ENCODE measurements at regions not wholly inside any gene's neighbourhood (a gene's known extent, or its start where the extent isn't known, plus 50 kb on each side); places are given as distances from the start of the nearest gene placed in this dataset.

GRCh38 chr3:167160781-167161180, 219.3 kb downstream of the ZBBX start:
- CTCF ChIA-PET = no interaction called here
- no peak overlapping the region for H3K4me3 ChIP-seq (ENCODE audit: low read length)
- intact Hi-C loops (cut with micrococcal nuclease) = no loop called here
- H3K4me2 ChIP-seq (ENCODE audit: low read length) = no peak overlapping the region
- H2AFZ ChIP-seq (ENCODE audit: low read length) = no peak overlapping the region
- peaks cover 16% of the 10 kb centered on the region for H3K9me3 ChIP-seq (ENCODE audit: low read length)
- H3K27me3 ChIP-seq (ENCODE audit: low read length) = no peaks in the 10 kb centered on the region
- no peaks in the 10 kb centered on the region for H3K9me2 ChIP-seq (replicated peaks; ENCODE audit: low read length)
- TF ChIP-seq EZH2phosphoT487 (IDR thresholded peaks at IDR 0.05; ENCODE audit: borderline replicate concordance, low read length) = no peak
- no peak for TF ChIP-seq EZH2 (IDR thresholded peaks at IDR 0.05; ENCODE audit: low read length, unreplicated experiment)
- TF ChIP-seq CTCF (conservative IDR thresholded peaks at IDR 0.05; ENCODE audit: low read depth, low read length) = no peak
- no peak for DNase-seq
- no peaks in the 10 kb centered on the region for H4K20me1 ChIP-seq (ENCODE audit: low read length)
- no peak overlapping the region for H3K9ac ChIP-seq (ENCODE audit: low read length)
- no peaks in the 10 kb centered on the region for H3K79me2 ChIP-seq (ENCODE audit: low read length)
- H3K27ac ChIP-seq (ENCODE audit: low read length) = no peak overlapping the region
- H3K4me1 ChIP-seq (ENCODE audit: insufficient read depth, low read length) = no peaks in the 10 kb centered on the region
- POLR2A ChIA-PET (ENCODE audit: unreplicated experiment) = no interaction called here
- ATAC-seq = no peak
- no peaks in the 10 kb centered on the region; the same call in 1 of the 2 replicates for H3K36me3 ChIP-seq (ENCODE audit: low read depth, low read length)
- no TSS peak for BruUV-seq (replicated peaks)
- no peaks in the 10 kb centered on the region for H3F3A ChIP-seq (ENCODE audit: low read length, unreplicated experiment)

- H3K9ac ChIP-seq (ENCODE audit: low read length) = no peak overlapping the region
- ATAC-seq (no peak), DNase-seq (no peak)
- H3K79me2 ChIP-seq (ENCODE audit: low read length) = no peaks in the 10 kb centered on the region
- no peaks in the 10 kb centered on the region for H3K4me1 ChIP-seq (ENCODE audit: insufficient read depth, low read length)
- H3K4me3 ChIP-seq (ENCODE audit: low read length) = no peak overlapping the region
- no peaks in the 10 kb centered on the region; the same call in 1 of the 2 replicates for H3K36me3 ChIP-seq (ENCODE audit: low read depth, low read length)
- no peaks in the 10 kb centered on the region for H3F3A ChIP-seq (ENCODE audit: low read length, unreplicated experiment)
- TF ChIP-seq EZH2 (IDR thresholded peaks at IDR 0.05; ENCODE audit: low read length, unreplicated experiment) = no peak
- TF ChIP-seq EZH2phosphoT487 (IDR thresholded peaks at IDR 0.05; ENCODE audit: borderline replicate concordance, low read length) = no peak
- no peak for TF ChIP-seq CTCF (conservative IDR thresholded peaks at IDR 0.05; ENCODE audit: low read depth, low read length)
- no TSS peak for BruUV-seq (replicated peaks)
- peaks cover 11% of the 10 kb centered on the region for H3K9me3 ChIP-seq (ENCODE audit: low read length)
- no peaks in the 10 kb centered on the region for H3K27me3 ChIP-seq (ENCODE audit: low read length)
- H4K20me1 ChIP-seq (ENCODE audit: low read length) = no peaks in the 10 kb centered on the region
- H2AFZ ChIP-seq (ENCODE audit: low read length) = no peak overlapping the region
- H3K9me2 ChIP-seq (replicated peaks; ENCODE audit: low read length) = no peaks in the 10 kb centered on the region
- POLR2A ChIA-PET (ENCODE audit: unreplicated experiment) = no interaction called here
- intact Hi-C loops (cut with micrococcal nuclease) = loop anchor here (1.0 to 10.0 kb wide), 4 partner anchors 119 to 1138 kb away; no protein-coding TSS in a partner anchor
- CTCF ChIA-PET = no interaction called here
- H3K4me2 ChIP-seq (ENCODE audit: low read length) = no peak overlapping the region
- no peak overlapping the region for H3K27ac ChIP-seq (ENCODE audit: low read length)
Measured at GRCh38 chr3:167151636-167152035, 228.5 kb downstream of the ZBBX start.

- Histone ChIP-seq H3K36me3 (ENCODE audit: low read depth, low read length) (no peaks in the 10 kb centered on the region), H3K79me2 (ENCODE audit: low read length) (no peaks in the 10 kb centered on the region), H3K4me2 (ENCODE audit: low read length) (no peak overlapping the region), H3K9me3 (ENCODE audit: low read length) (no peaks in the 10 kb centered on the region), H3K4me1 (ENCODE audit: insufficient read depth, low read length) (no peaks in the 10 kb centered on the region), H3K27me3 (ENCODE audit: low read length) (no peaks in the 10 kb centered on the region), H3K4me3 (ENCODE audit: low read length) (no peak overlapping the region), H3K9ac (ENCODE audit: low read length) (no peak overlapping the region), H4K20me1 (ENCODE audit: low read length) (no peaks in the 10 kb centered on the region), H3F3A (ENCODE audit: low read length, unreplicated experiment) (no peaks in the 10 kb centered on the region), H3K27ac (ENCODE audit: low read length) (no peak overlapping the region), H2AFZ (ENCODE audit: low read length) (no peak overlapping the region), H3K9me2 (replicated peaks; ENCODE audit: low read length) (no peaks in the 10 kb centered on the region)
- POLR2A ChIA-PET (ENCODE audit: unreplicated experiment) = no interaction called here
- no peak for DNase-seq
- TF ChIP-seq CTCF (conservative IDR thresholded peaks at IDR 0.05; ENCODE audit: low read depth, low read length) = no peak
- TF ChIP-seq EZH2phosphoT487 (IDR thresholded peaks at IDR 0.05; ENCODE audit: borderline replicate concordance, low read length) = no peak
- no peak for TF ChIP-seq EZH2 (IDR thresholded peaks at IDR 0.05; ENCODE audit: low read length, unreplicated experiment)
- CTCF ChIA-PET = no interaction called here
- ATAC-seq = no peak
- intact Hi-C loops (cut with micrococcal nuclease) = no loop called here
- BruUV-seq (replicated peaks) = no TSS peak
Measured at GRCh38 chr3:167148136-167148535, 232.0 kb downstream of the ZBBX start.
